Putamen (tissue), 1 donor: ENCODE measurements at regions not wholly inside any gene's neighbourhood (a gene's known extent, or its start where the extent isn't known, plus 50 kb on each side); places are given as distances from the start of the nearest gene placed in this dataset.
"Not testable (repeated sequence)": the region's sequence is repeated elsewhere in the genome, so short reads cannot be mapped to it uniquely, and the experiment has no call there.

Experiments used
- DNase-seq: peaks from one replicate; pipeline ENCODE4 v3.0.0-alpha.2; 2016; ENCODE audit warnings: low spot score

DNA sequence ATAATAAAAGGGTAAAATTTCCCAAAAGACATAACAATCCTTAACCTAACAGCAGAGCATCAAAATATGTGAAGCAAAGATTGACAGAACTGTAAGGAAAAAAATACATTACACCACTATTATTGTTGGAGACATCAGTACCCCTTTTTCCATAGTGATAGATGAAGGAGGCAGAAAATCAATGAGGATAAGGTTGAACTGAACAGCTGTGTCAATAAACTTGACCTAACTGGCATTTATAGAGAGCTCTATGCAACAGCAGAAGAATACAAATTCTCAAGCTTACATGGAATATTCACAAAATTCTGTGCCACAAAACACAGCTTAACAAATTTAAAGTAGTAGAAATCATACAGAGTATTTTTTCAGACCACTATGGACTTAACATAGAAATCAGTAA, 195.0 kb upstream of the ELAC2 start:
- DNase-seq = no peak

DNA sequence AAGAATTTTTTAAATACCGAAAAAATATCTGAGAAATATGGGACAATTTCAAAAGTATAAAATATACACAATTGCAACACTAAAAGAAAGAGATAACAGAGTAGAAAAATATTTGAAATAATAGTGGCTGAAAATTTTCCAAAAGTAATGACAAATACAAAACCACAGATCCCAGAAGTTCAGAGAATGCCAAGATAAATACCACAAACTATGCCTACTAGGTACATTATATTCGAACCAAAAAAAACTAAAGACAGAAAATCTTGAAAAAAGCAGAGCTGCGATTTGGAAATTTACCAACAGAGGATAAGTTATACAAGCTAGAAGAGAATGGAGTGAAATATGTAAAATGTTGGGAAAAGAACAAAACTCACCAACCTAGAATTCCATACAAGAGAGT, 191.3 kb upstream of the ELAC2 start:
- DNase-seq = no peak

DNA sequence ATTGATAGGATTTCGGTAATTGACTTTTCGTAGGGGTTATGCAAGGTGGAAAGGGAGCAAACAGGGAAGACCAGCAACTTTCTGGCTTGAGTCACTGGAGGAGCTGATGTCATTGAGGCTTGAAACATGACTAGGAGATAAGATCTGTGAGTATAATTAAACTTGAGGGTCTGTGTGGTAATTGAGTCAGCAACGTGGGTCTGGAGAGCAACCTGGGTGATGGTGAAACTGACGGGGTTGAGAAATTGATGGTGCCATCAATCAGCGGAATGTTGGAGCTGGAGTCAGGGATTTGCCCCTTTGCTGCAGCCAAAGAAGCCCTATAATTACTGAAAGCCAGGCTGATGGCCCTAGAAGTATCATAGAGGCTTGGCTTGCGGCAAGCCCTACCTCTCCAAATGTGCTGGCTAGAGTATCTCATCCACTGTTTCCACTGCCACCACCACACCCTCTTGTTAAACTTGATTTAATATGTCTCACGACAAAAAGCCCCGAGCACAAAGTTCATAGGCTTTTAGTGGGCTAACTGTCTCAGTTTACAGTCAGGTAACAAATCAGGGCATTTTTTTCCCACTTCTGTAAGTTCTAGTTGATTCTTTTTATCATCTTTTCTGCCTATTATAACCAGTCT, 186.9 kb upstream of the ELAC2 start:
- no peak for DNase-seq

DNA sequence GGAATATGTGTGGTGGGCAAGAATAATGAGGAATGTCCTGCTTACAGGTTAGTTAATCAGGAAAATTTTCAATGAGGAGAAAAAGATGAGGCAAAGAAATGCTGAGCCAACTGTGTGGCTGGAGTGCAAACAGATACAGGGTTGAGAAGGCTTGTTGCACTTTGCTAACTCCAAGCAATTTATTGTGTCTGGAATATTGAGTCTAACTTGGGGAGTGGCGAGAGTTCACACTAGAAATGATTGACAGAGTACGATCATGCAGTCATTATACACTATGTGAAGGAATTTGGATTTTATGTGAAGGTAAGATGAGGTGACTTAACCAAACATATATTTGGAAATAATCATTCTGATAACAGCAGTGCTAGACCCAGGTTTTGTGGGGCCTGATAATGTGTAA, 185.0 kb upstream of the ELAC2 start:
- DNase-seq = no peak

DNA sequence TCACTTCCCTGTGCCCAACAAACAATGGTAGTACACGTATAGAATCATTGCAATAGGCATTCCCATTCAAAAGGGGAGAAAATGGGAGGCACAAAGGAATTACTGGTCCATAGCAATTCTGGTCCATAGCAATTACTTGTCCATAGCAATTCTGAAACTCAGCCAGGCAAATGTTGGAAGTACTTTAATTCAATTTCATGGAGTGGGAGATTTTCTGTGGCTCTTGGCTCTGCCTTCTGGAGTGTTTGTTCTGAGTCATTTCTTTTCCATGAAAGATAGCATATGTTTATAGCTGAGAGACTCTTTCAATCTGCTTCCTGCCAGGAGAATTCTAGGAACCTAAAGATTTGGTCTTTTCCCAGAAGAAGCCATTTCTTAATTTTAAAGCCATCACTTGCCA, 182.8 kb upstream of the ELAC2 start:
- no peak for DNase-seq

DNA sequence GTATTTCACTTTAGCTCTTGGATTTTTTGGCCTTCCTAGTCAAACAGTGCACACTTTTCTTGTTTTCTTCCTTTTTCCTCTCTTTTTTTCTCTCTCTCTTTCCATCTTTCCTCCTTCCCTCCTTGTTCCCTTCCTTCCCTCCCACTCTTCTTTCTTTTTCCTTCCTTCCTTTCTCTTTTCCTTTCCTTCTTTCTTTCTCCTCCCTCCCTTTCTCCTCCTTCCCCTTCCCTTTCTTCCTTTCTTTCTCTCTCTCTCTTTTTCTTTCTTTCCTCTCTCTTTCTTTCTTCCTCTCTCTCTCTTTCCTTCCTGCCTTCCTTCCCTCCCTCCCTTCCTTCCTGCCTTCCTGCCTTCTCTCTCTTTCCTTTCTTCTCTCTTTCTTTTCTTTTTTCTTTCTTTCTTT, 181.6 kb upstream of the ELAC2 start:
- DNase-seq = no peak

DNA sequence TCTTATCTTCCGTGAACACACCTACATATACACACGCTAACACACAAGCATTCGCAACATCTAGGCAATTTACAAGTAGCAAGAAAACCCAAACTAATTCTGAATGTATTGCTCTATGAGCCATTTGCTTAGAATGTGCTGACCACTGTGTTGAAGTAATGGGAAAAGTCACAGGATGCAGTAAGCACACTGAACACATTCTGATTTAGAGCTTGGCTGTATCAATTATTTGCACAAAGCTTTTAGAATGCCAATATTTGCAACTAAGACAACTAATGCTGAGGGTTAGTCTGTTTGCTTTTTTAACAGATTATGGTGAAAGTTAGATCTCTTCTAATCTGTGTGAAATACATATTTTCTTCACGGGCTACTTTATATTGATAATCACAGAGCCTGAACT, 179.8 kb upstream of the ELAC2 start:
- DNase-seq = no peak

DNA sequence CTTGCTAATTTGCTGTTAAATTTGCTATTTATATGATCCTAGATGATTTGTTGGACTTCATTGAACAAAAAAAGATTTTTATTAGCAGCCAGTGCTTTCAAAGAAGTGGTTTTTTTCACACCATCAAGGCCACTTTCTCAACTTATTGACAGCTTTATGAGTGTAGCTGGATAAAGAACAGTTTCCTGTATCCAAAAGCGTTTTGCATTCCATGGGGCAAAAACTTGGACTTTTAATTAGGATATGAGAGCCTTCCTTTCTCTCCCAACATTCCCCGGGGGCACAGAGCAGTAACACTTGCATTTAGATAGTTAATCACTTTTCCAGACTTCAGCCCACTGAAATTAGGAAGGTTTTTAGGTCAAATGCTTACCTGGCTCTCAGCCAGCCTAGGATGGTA, 177.1 kb upstream of the ELAC2 start:
- DNase-seq = no peak

DNA sequence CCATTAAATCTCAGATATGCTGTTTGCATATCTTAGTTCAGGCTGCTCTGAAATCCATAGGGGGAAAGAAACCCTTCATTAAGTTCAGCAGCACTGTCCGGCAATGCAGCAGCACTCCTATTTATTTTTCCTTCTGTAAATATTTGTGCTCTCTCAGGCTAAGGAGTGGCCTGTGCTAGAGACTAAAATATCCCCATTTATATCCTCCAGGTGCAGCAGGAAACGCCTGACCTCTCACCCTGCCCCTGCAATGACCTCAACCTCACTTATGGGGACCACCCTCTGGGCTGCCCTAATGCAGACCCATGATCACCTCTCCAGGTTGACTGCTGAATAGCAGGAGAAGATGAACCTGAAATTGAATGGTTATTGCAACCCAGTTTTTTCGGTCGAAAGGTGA, 165.0 kb upstream of the ELAC2 start:
- no peak for DNase-seq

DNA sequence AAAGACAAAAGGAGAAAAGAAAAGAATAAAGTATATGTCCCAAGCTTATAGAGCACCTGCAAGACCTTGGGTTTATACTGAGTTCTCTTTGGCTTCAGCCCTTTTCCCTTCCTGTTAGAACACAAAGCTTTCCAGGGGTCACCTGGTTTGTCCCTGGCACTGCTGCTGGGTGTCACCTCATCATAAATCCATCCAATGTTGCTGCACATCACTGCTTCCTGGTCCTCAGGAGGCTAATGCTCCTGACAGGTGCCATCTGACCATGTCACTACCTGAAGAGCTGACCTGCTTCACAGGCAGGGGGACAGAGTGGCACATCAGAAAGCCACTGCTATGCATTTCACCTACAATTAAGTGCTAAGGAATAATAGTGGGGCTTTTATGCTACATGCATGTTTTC, 164.6 kb upstream of the ELAC2 start:
- no peak for DNase-seq

DNA sequence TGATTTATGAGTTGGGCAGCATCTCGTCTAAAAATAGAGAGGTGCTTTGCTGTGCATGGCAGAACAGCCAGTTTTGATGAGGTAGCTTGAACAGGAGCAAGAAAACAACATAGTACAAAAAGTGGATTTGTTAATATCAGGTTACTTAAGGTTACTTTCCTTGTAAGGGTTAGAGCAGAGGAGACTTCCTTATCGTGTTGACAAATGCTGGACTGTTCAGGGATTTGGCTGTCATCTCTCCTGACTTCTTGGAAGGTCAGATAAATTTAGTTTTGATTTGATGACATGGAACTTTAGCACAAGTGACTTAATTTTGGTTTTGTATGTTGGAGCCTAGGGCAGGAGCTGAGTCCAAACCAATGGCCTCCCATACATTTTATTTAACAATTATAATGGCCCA, 163.9 kb upstream of the ELAC2 start:
- no peak for DNase-seq

DNA sequence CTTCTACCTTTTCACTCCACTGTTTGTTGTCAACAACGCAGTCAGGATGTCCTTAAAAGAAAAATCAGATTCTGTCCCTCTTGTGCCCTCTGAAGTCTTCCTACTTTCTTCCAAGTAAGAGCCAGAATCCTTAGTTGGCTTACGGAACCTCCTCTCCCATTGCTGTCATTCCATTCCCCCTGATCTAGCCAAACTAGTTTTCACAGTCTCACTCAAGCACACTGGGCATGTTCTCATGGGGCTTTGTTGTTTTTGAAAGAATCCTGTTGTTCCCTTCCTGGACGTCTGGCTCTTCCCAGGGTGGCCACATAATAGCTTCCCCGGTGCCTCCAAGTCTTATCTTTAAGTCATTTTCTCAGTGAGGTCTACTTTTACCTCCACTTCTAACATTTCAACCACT, 158.6 kb upstream of the ELAC2 start:
- no peak for DNase-seq

DNA sequence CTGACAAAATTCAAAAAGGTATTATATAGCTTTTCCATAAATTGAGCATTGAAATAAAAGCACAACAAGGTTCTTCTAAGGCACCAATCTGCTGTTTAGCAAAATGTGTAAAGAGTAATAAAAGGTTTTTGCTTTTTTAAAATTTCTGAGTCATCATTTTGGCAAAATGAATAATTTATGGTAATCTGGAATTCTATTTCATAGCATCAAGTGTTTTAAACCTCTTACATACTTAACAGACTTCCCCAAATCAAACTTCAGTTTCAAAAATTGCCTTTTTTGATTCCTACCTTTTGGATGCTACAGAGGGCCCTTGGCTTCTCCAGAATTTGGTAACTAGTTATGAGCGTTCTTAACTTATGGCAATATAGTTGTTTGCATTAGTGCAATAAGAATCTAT, 154.0 kb upstream of the ELAC2 start:
- DNase-seq = no peak

DNA sequence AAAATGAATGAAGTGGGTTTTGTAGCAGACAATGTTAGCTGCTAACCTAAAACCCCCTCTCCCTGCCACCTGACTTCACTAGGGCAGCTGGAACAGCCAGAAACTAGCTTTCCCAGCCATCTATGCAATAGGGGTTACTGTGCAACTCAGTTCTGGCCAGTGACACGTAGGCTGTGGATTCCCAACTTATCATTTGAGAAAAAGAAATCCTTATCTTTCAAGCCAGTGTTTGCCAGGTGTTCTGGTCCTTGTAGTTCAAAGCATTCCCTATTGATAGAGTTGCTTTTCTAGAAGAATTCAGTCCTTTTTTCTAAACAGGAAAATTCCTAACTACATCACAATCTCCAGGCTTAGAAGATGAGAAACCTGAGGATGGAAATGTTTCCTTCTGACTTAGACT, 144.5 kb upstream of the ELAC2 start:
- DNase-seq = no peak

DNA sequence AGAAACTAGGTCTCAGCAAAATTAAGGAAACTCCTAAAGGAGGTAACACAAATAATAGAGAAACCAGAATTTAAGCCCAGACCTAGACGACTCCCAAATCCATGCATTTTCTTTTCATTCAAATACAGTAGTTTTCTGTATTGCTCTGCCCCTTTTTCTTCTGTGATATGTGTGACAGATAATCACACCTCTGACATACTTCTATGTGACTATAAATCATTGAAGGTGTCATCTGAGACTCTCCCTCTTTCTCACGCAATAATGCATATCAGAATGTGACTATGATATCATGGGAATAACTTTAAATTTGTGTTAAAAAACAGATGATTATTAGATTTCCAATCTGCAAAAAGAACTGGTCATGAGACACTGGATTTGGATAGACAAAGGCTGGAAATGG, 143.0 kb upstream of the ELAC2 start:
- DNase-seq = no peak

DNA sequence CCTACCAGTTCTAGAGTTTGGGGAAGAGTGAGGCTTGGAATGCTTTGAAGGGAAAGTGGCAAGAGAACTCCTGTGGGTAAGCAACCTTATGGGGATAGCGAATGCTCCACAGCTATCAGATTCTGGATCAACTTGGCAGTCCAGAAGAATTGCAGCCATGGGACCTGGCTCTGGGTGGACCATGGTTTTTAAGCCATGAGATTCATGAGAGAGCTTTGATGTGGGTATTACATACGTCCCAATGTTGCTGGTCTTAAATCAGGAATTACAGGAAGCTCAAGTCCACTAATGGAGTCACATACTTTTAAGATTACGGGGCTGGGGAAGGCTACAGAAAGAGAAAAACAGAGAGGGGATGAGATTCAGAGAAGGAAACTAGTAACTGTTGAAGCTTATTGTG, 142.5 kb upstream of the ELAC2 start:
- DNase-seq = no peak

DNA sequence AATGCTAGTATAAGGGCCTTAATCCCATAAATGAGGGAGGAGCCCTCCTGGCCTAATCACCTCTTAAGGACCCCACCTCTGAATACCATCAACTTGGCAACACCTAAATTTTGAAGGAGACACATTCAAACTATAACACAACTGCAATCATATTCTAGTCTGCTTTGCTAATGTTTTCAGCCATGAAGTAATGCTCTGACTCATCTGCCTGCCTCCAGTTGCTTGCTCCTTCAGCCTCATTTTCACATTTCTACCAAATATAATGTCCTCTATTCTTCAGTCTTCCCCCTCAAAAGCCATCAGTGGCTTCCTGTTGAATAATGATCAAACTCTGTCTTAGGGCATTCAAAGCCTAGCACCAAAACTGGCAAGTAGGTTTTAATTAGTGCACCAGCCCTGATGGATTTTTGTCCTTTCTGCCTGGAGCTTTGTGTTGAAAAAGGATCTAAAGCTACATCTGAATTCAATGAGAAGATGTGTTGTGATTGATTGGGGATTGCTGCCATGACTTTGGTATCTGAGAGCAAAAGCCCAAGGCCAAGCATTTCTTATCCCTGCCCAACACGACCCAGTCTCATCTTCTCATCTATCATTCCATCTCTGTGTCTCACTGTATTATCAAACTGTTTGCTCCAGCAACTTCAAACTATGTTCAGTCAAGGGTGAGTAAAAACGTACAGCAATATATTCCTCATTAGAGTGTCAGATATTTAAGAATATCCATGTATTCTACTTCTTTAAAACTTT, 140.8 kb upstream of the ELAC2 start:
- DNase-seq = no peak

DNA sequence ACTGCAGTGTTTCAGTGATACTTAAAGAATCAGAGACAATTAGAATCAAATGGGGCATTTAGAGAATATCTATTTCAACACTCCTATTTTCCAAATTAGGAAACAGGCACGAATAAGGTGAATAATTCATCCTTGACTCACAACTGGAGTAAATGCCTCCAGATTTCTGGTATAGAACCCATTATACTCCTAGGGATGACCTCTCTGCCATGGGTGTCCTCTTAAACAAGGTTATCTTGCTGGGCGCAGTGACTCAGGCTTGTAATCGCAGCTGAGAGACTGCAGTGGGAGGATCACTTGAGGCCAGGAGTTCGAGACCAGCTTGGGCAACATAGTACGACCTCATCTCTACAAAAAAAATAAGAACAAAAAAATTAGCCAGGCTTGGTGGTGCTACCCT, 139.8 kb upstream of the ELAC2 start:
- no peak for DNase-seq

DNA sequence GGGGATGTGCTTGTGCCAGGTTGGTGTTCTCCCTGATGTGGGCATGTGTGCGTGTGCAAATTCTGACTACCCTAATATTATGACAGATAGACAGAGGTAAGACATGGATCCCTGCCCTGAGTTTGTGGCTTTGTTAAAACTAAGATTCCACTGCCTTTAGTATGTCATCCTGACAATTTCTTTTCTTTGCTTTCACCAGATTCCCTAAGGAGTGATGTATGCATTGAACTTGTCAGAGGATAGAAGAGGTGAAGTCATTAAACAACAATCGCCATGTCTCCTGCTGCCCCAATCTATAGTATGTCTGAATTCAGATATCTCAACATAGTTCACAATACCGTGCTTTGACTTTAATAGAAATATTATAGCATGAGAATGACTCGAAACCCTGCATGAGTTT, 137.1 kb upstream of the ELAC2 start:
- DNase-seq = no peak

DNA sequence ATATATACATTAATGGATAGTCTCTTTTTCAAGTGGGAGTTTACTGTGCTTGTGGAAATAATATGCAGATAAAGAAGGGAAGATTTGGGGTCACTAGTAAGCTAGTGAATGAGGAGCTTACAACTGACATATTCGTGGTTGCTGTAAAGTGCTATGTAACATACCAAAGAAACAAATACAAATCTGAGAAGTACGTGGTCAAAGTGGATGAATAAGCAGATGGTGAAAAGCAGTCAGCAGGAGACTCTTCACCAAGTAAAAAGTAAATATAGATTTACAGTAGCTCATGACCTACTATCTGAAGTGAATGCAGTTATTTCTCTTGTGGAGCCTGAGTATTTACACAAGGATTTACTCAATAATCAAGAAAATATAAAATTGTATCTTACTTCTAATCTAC, 136.6 kb upstream of the ELAC2 start:
- DNase-seq = no peak

DNA sequence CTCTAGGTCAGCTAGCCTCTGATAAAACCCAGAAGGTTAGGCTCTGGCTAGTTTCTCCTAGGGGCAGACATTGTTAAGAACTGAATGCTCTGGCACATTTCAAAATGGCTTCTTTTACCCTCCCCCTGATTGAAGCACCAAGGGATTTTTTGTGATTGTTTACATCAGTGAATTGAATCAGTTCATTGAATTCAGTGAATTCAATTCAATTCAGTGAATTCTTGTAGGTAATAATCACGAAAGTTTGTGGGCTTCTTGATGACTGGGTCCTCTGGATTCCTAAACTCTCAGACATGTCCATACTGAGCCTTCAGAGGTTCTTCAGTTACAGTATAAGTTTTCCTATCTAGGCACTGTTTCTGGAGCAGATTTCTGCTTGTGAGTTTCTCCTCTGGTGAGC, 135.2 kb upstream of the ELAC2 start:
- no peak for DNase-seq

DNA sequence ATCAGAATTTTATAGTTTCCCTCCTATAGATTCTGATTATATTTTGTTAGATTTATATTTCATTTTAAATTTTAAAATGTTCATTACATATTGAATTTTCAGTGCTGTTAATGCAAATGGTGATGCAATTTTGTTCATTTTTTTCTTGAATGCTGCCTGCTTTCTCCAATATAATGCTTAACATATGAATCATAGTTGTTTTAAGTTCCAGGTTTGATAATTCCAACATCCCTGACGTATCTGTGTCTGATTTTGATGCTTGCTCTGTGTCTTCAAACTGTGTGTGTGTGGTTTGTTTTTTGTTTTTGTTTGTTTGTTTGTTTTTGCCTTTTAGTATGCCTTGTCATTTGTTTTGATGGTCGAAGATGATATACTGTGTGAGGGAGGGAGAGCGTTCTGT, 134.7 kb upstream of the ELAC2 start:
- DNase-seq = no peak

DNA sequence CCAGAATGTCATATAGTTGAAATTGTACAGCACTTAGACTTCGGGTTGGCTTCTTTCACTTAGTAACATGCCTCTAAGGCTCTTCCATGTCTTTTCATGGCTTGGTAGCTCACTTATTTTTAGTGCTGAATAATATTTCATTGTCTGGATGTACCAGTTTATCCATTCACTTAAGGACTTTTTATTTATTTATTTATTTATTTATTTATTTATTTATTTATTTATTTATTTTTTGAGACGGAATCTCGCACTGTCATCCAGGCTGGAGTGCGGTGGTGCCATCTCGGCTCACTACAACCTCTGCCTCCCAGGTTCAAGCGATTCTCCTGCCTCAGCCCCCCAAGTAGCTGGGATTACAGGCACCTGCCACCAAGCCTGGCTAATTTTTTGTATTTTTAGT, 132.9 kb upstream of the ELAC2 start:
- DNase-seq = not testable (repeated sequence)

DNA sequence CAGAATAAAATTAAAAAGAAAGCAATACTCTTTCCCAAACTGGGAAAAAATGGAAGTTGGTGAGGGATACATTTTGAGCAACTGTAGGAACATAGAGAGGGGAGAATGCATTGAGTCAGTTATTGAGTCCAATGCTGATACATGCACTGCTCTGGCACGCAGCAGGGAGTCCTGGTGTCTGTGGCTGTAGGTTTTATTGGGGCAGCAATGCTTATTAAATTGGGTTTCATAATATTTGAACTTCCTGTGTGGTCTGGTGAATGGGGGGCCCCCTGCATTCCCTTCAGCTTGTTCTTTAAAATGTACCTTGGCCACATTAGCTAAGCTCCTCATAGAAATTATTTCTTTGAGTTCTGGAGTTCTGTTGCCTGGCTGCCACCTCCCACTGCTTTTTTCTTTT, 125.2 kb upstream of the ELAC2 start:
- no peak for DNase-seq
